IPS-11a (cell line): ENCODE measurements at regions not wholly inside any gene's neighbourhood (a gene's known extent, or its start where the extent isn't known, plus 50 kb on each side); places are given as distances from the start of the nearest gene placed in this dataset.
"Not testable (repeated sequence)": the region's sequence is repeated elsewhere in the genome, so short reads cannot be mapped to it uniquely, and the experiment has no call there.

ENCODE experiments used
- H3K4me3 ChIP-seq: one replicate; pipeline ENCODE4 v1.5.1; 2013; ENCODE audit warnings: low read depth, low read length, control low read depth

GRCh38 chr1:194387531-194387930 is 1201.1 kb upstream of the B3GALT2 start:
- H3K4me3 ChIP-seq: no peak overlapping the region

- no peak overlapping the region for H3K4me3 ChIP-seq
These were observed 1192.1 kb upstream of the B3GALT2 start for GRCh38 chr1:194378517-194378916.

DNA sequence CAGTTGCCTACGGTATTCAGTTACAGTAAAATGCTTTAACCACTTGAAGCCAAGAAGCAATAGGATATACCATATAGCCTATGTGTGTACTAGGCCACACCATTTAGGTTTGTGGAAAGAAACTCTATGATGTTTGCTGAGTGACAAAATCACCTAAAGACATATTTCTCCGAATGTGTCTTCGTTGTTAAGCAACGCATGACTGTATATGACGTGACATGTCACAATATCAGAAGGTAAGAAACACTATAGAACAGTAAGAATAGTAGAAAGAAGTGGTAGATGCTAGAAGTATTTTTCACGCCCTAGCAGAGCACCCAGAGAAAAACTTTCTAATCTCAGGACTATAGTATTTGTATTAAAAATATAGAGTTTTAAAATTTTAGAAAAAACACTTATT is 1188.2 kb upstream of the B3GALT2 start:
- H3K4me3 ChIP-seq: no peak overlapping the region

DNA sequence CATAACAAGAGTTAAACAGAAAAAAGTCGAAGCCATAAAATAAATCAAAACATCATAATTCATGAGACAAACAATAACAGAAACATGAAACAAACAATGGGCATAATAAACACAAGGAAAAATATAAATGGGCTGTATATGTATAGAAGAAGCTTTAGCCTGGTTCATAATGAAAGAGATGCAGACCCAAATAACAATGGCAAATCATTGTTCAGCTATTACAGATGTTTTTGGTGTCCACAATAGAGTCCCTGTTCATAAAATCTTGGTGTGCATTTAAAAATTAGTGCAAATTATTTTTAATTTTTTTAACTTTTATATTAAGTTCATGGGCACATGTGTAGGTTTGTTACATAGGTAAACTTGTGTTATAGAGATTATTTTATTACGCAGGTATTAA is 1185.9 kb upstream of the B3GALT2 start:
- no peak overlapping the region for H3K4me3 ChIP-seq

GRCh38 chr1:194369622-194370021 is 1183.2 kb upstream of the B3GALT2 start:
- no peak overlapping the region for H3K4me3 ChIP-seq

- no peak overlapping the region for H3K4me3 ChIP-seq
These were observed 1182.6 kb upstream of the B3GALT2 start for GRCh38 chr1:194369060-194369459.

- no peak overlapping the region for H3K4me3 ChIP-seq
These were observed 1180.7 kb upstream of the B3GALT2 start for GRCh38 chr1:194367121-194367520.

- H3K4me3 ChIP-seq: no peak overlapping the region
These were observed 1180.3 kb upstream of the B3GALT2 start for GRCh38 chr1:194366705-194367104.

GRCh38 chr1:194362327-194362726 is 1175.9 kb upstream of the B3GALT2 start:
- no peak overlapping the region for H3K4me3 ChIP-seq

- no peak overlapping the region for H3K4me3 ChIP-seq
These were observed 1175.1 kb upstream of the B3GALT2 start for GRCh38 chr1:194361374-194362131.

DNA sequence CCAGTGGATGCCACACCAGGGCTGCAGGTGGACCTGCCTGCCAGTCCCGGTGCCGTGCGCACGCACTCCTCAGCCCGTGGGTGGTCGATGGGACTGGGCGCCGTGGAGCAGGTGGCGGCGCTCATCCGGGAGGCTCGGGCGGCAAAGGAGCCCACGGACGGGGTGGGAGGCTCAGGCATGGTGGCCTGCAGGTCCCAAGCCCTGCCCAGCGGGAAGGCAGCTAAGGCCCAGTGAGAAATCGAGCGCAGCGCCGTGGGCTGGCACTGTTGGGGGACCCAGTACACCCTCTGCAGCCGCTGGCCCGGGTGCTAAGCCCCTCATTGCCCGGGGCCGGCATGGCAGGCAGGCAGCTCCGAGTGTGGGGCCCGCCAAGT is 1171.8 kb upstream of the B3GALT2 start:
- no peak overlapping the region for H3K4me3 ChIP-seq

GRCh38 chr1:194357573-194358207 is 1171.3 kb upstream of the B3GALT2 start:
- not testable (repeated sequence) for H3K4me3 ChIP-seq

GRCh38 chr1:194355488-194356106 is 1169.2 kb upstream of the B3GALT2 start:
- no peak overlapping the region for H3K4me3 ChIP-seq

- H3K4me3 ChIP-seq: no peak overlapping the region
These were observed 1166.7 kb upstream of the B3GALT2 start for GRCh38 chr1:194353121-194353520.

- H3K4me3 ChIP-seq: no peak overlapping the region
These were observed 1160.8 kb upstream of the B3GALT2 start for GRCh38 chr1:194347200-194347599.

DNA sequence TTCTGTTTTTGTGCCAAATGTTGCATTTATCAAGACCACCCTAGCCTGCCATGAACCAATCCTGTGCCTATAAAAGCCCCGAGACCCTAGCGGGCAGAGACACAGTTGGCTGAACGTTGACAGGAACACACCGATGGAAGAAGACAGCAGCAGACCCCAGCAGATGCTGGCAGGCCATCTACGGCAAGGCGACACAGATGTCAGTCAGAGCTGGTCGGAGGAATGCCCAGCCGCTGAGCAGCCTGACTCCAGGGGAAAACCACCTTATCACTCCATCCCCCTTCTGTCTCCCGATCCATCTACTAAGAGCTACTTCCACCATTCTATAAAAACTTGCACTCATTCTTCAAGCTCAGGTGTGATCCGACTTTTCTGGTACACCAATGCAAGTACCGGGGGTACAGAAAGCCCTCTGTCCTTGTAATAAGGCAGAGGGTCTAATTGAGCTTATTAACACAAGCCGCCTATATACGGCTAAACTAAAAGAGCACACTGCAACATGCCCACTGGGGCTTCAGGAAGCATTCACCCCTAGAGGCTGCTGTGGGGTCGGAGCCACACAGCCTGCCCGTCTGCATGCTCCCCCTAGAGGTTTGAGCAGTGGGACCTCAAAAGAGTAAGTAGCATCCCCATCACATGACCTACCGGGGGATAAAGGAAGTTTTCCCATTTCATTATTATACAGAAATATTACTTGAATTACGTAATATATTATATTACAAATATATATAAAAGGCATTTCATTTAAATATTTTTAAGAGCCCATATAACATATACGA is 1156.3 kb upstream of the B3GALT2 start:
- no peak overlapping the region for H3K4me3 ChIP-seq

- H3K4me3 ChIP-seq: no peak overlapping the region
These were observed 1155.2 kb upstream of the B3GALT2 start for GRCh38 chr1:194341587-194341986.

- no peak overlapping the region for H3K4me3 ChIP-seq
These were observed 1153.1 kb upstream of the B3GALT2 start for GRCh38 chr1:194339471-194339870.

- no peak overlapping the region for H3K4me3 ChIP-seq
These were observed 1152.0 kb upstream of the B3GALT2 start for GRCh38 chr1:194338241-194338948.

GRCh38 chr1:194333240-194333639 is 1146.8 kb upstream of the B3GALT2 start:
- no peak overlapping the region for H3K4me3 ChIP-seq

GRCh38 chr1:194331758-194332157 is 1145.3 kb upstream of the B3GALT2 start:
- H3K4me3 ChIP-seq: no peak overlapping the region
